Kidney epithelial cell (primary cell): ENCODE measurements at regions not wholly inside any gene's neighbourhood (a gene's known extent, or its start where the extent isn't known, plus 50 kb on each side); places are given as distances from the start of the nearest gene placed in this dataset.

Source experiments
- DNase-seq: peaks from one replicate; pipeline ENCODE4 v3.0.0-alpha.2; 2010; ENCODE audit warnings: low read depth
- H3K27me3 ChIP-seq: 2 replicates; pipeline ENCODE4 v1.6.0; 2011; ENCODE audit warnings: low read length; ENCODE audit not compliant: control insufficient read depth, insufficient read depth
- H3K36me3 ChIP-seq: 2 replicates; pipeline ENCODE4 v1.5.1; 2011; ENCODE audit warnings: low read length; ENCODE audit not compliant: control insufficient read depth, insufficient read depth
- H3K4me3 ChIP-seq: 2 replicates; pipeline ENCODE4 v1.5.1; 2011; ENCODE audit warnings: low read depth, mild to moderate bottlenecking, control low read depth, low read length
- TF ChIP-seq, protein P1 (sequence below): IDR thresholded peaks from 2 replicates; pipeline ENCODE4 v1.5.1; 2011; ENCODE audit warnings: mild to moderate bottlenecking, moderate library complexity, low read length, control low read depth, inconsistent platforms; ENCODE audit not compliant: insufficient read depth, poor library complexity, severe bottlenecking

DNA sequence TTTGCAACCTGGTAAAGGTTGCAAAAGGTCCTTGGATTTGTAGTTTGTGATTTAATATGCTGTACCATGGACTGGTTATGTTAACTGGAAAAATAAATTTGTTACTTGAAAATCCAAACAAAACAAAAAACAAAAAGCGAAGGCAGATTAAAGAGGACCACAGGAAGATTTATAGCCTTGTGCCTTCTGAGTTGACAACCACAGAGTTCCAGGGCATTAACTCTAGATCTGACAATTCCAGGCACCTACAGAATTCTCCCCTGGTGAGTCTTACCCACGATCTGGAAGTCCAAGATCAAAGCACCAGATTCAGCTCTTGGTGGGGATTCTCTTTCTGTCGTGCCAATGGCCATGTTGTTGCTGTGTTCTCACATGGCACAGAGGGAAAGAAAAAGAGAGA, 107.9 kb upstream of the SELENOP start:
- Histone ChIP-seq H3K36me3 (no peaks in the 10 kb centered on the region), H3K27me3 (peaks cover 3% of the 10 kb centered on the region), H3K4me3 (no peak overlapping the region)
- no peak for DNase-seq
- TF ChIP-seq, protein P1, sequence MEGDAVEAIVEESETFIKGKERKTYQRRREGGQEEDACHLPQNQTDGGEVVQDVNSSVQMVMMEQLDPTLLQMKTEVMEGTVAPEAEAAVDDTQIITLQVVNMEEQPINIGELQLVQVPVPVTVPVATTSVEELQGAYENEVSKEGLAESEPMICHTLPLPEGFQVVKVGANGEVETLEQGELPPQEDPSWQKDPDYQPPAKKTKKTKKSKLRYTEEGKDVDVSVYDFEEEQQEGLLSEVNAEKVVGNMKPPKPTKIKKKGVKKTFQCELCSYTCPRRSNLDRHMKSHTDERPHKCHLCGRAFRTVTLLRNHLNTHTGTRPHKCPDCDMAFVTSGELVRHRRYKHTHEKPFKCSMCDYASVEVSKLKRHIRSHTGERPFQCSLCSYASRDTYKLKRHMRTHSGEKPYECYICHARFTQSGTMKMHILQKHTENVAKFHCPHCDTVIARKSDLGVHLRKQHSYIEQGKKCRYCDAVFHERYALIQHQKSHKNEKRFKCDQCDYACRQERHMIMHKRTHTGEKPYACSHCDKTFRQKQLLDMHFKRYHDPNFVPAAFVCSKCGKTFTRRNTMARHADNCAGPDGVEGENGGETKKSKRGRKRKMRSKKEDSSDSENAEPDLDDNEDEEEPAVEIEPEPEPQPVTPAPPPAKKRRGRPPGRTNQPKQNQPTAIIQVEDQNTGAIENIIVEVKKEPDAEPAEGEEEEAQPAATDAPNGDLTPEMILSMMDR: no peak

DNA sequence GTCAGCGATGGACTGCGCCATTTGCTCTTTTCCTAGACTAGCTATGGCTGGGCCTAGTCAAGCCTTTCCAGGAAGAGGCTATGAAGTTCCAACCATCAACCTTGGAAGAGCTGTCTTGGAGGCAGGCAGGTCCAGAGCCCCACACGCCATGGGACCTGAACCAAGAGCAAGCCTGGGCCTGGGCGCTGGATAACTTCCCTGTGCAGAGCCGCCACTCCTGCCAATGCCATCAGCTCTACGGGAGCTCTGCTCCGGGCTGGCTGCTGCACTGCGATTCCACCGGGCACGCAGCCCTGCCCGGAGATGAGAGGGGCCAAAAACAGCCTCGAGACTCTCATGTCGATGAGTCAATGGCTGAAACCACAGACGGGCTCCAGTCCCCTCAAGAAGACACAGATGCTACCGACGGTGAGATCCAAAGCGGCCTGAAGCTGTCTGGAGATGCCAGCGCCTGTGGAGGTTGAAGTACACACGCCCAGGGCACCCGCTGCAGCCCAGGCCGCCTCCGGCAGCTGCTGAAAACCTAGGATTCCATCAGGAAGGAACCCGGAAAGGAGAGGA, 103.7 kb upstream of the SELENOP start:
- no peak overlapping the region for H3K4me3 ChIP-seq
- TF ChIP-seq, protein P1: no peak
- H3K36me3 ChIP-seq: no peaks in the 10 kb centered on the region
- DNase-seq: no peak
- no peaks in the 10 kb centered on the region for H3K27me3 ChIP-seq

DNA sequence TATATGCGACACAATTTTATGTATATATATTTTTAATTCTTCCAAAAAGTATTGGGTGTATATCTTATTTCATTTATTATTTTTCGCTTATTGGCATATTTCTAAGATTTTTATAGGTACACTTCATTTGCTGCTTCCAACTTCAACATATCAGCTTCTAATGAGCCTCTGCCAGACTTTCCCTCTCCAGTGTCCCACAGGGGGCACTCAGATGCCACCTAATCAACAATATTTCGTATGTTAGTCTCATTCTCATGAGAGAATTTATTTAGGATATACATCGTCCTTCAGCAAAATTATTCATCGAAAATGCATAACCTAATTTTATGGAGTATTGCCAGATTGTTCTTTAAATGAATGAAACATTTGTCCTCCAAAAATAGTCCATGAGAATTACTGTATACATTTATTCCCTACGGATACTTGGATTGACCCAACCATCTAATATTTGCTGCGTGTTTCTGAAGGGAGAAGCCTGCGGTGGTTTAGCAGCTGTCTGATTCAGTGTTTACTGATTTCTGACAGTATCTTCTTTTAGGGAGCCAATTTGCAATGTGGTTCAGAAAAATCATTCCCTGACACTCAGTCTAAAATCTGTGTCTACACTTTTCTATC, 100.6 kb upstream of the SELENOP start:
- Histone ChIP-seq H3K4me3 (no peak overlapping the region), H3K36me3 (no peaks in the 10 kb centered on the region), H3K27me3 (peaks cover 2% of the 10 kb centered on the region)
- DNase-seq: no peak
- TF ChIP-seq, protein P1: peak; percentile 48

DNA sequence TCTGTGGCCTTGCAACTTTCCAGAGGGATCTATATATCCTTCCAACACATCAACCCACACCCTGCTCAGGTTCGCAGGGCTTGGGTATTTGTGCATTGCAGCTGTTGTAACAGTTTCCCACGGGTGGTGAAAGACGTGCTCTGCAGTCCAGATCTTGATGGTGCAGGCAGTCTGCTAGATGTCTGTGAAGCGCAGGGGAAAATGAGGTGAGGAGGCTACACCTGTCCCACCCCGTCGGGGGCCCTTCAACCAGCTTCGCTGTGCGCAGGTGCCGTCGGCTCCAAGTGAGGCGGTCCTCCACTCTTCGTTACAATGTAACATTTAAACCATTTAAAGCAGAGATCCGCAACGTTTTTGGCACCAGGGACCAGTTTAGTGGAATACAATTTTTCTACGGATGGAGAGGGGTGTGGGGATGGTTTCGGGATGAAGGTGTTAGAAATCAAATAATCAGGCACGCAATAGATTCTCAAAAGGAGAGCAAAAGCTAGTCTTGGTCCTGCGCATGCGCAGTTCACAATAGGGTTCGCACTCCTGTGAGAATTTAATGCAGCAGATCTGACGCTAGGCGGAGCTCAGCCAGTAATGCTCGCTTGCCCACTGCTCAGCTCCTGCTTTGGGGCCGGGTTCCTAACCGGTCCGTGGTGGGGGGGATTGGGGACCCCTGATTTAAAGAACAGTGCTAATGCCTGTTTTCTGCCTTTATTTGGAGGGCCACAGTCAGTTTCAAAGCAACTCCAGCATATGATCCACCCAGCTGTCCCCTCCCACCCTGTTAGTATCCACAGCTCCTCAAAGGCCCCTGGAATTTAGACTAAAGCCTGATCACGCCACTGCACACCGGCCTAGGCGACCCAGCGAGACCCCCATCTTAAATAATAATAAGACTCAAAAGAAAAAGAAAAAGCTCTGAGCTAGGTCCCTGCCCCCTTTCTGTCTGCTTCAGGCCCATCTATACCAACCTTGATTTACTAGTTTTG, 97.1 kb upstream of the SELENOP start:
- peak; percentile 42 for DNase-seq
- H3K4me3 ChIP-seq: peak overlapping the region; percentile 39
- TF ChIP-seq, protein P1: peak; percentile 85
- H3K27me3 ChIP-seq: peaks cover 5% of the 10 kb centered on the region
- no peaks in the 10 kb centered on the region for H3K36me3 ChIP-seq

DNA sequence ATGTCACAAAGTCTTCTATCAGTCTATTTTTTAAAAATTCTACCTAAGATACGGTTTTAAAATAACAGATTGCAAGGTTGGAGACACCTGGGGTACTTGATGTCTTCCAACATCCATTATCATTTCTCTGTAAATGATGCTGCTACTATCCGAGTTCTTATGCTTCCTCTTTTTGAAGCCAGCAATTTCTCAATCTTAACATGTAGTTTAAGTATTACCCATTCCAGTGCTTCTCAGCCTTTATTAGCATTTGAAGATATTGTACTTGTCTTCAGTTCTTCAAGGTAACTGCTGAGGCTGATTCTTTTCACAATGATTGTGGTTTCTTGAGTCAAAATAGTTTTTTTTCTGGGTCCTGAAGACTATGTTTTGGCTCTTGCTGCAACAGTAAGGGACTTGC, 96.4 kb upstream of the SELENOP start:
- peaks cover 5% of the 10 kb centered on the region for H3K27me3 ChIP-seq
- DNase-seq: no peak
- no peaks in the 10 kb centered on the region for H3K36me3 ChIP-seq
- no peak overlapping the region for H3K4me3 ChIP-seq
- TF ChIP-seq, protein P1: no peak
